ENCODE measurements at regions not wholly inside any gene's neighbourhood (a gene's known extent, or its start where the extent isn't known, plus 50 kb on each side); places are given as distances from the start of the nearest gene placed in this dataset.
"Not testable (repeated sequence)": the region's sequence is repeated elsewhere in the genome, so short reads cannot be mapped to it uniquely, and the experiment has no call there.

GRCh38 chr2:142571934-142572333, 305.5 kb upstream of the KYNU start:
- H3K9me3 ChIP-seq, result no peaks in the 10 kb centered on the region
- ATAC-seq (no peak), DNase-seq (no peak)
- H3K4me3 ChIP-seq, result no peak overlapping the region
- TF ChIP-seq, protein P1, sequence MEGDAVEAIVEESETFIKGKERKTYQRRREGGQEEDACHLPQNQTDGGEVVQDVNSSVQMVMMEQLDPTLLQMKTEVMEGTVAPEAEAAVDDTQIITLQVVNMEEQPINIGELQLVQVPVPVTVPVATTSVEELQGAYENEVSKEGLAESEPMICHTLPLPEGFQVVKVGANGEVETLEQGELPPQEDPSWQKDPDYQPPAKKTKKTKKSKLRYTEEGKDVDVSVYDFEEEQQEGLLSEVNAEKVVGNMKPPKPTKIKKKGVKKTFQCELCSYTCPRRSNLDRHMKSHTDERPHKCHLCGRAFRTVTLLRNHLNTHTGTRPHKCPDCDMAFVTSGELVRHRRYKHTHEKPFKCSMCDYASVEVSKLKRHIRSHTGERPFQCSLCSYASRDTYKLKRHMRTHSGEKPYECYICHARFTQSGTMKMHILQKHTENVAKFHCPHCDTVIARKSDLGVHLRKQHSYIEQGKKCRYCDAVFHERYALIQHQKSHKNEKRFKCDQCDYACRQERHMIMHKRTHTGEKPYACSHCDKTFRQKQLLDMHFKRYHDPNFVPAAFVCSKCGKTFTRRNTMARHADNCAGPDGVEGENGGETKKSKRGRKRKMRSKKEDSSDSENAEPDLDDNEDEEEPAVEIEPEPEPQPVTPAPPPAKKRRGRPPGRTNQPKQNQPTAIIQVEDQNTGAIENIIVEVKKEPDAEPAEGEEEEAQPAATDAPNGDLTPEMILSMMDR (IDR thresholded peaks at IDR 0.05), result no peak
- H3K36me3 ChIP-seq (ENCODE audit: low read depth), result no peaks in the 10 kb centered on the region
- no peaks in the 10 kb centered on the region for H3K4me1 ChIP-seq (ENCODE audit: low read depth)
- intact Hi-C loops (cut with DNase I, micrococcal nuclease), result no loop called here

DNA sequence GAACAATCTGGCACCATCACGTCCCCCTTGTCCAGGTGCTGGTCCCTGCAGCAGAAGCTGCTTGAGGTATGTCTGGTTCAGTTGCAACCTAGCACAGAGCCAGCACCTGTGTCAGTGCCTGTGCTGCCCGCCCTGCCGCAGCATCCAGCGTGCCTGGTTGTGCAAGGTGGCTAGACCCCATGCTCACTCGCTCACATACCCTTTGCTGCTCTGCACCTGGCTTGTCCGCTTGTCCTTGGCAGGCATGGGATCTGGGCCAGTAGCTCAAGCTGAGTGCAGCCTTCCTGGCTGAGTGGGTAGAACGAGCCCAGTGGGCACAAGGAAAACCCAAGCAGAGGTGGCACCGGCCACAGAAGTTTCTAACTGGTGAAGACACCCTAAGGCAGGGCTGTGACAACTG, 314.6 kb upstream of the KYNU start:
- Histone ChIP-seq H3K4me3 (no peak overlapping the region), H3K9me3 (no peaks in the 10 kb centered on the region), H3K4me1 (ENCODE audit: low read depth) (no peaks in the 10 kb centered on the region), H3K36me3 (ENCODE audit: low read depth) (no peaks in the 10 kb centered on the region)
- intact Hi-C loops (cut with DNase I, micrococcal nuclease), result no loop called here
- no peak for DNase-seq
- no peak for ATAC-seq
- TF ChIP-seq, protein P1 (IDR thresholded peaks at IDR 0.05), result no peak

DNA sequence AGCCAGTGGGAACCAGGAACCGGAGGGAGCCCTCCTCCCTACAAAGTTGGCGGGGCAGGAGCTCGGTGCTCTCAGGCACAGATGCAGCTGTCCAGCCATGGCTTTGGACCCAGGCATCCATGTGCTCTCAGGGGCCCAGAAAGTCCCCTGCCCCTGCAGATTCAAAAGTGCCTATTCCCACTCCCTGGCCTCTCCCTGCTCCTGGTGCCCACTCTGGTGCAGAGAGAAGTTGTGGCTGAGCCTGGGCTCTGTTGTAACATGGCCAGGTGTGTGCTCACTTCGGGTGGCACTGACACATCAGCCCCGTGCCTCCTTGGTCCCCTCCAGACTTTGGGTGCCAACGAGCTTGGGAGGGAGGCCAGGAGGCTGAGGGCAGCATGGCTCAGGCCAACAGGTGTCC, 315.8 kb upstream of the KYNU start:
- no peak for ATAC-seq
- no peak for DNase-seq
- intact Hi-C loops (cut with DNase I, micrococcal nuclease), result no loop called here
- Histone ChIP-seq H3K36me3 (ENCODE audit: low read depth) (no peaks in the 10 kb centered on the region), H3K4me3 (no peak overlapping the region), H3K4me1 (ENCODE audit: low read depth) (no peaks in the 10 kb centered on the region), H3K9me3 (no peaks in the 10 kb centered on the region)
- TF ChIP-seq, protein P1 (IDR thresholded peaks at IDR 0.05), result no peak

DNA sequence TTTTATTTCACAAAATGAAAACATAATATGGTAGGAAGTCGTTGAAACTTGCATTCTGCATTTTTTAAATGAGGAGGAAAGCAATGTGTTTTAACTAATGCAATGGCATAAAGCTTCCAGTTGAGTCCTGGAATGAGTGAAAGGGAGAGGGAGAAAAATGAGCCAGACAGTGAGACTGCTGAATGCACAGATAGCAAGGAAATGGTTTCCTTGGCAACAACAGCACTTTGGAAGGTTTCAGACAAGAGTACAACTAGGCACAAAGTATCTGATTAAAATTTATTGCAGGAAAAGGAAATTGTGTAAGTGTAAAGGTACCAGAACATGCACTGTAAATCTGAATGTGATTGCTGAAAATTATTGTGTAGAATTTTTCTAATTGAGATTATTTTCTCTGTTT, 320.1 kb upstream of the KYNU start:
- Histone ChIP-seq H3K9me3 (no peaks in the 10 kb centered on the region), H3K4me3 (no peak overlapping the region), H3K4me1 (ENCODE audit: low read depth) (no peaks in the 10 kb centered on the region), H3K36me3 (ENCODE audit: low read depth) (no peaks in the 10 kb centered on the region)
- DNase-seq (no peak), ATAC-seq (no peak)
- intact Hi-C loops (cut with DNase I, micrococcal nuclease), result no loop called here
- TF ChIP-seq, protein P1 (IDR thresholded peaks at IDR 0.05), result no peak

DNA sequence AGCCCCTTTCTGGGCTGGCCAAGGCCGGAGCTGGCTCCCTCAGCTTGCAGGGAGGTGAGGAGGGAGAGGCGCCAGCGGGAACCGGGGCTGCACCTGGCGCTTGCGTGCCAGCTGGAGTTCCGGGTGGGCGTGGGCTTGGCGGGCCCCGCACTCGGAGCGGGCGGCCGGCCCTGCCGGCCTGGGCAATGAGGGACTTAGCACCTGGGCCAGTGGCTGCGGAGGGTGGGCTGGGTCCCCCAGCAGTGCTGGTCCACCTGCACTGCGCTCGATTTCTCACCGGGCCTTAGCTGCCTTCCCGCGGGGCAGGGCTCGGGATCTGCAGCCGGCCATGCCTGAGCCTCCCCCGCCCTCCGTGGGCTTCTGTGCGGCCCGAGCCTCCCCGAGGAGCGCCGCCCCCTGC, 331.5 kb upstream of the KYNU start:
- ATAC-seq; intact Hi-C loops (cut with DNase I, micrococcal nuclease); H3K36me3 ChIP-seq (ENCODE audit: low read depth); H3K4me1 ChIP-seq (ENCODE audit: low read depth); H3K4me3 ChIP-seq; H3K9me3 ChIP-seq; DNase-seq: not testable (repeated sequence)

- intact Hi-C loops (cut with DNase I, micrococcal nuclease), result no loop called here
- H3K9me3 ChIP-seq, result no peaks in the 10 kb centered on the region
- TF ChIP-seq, protein P1 (IDR thresholded peaks at IDR 0.05), result no peak
- H3K36me3 ChIP-seq (ENCODE audit: low read depth), result no peaks in the 10 kb centered on the region
- ATAC-seq (no peak), DNase-seq (no peak)
- no peaks in the 10 kb centered on the region for H3K4me1 ChIP-seq (ENCODE audit: low read depth)
- H3K4me3 ChIP-seq, result no peak overlapping the region
Observed at GRCh38 chr2:142545036-142545435, 332.4 kb upstream of the KYNU start.
